Heart right ventricle (tissue), 16 donors: ENCODE measurements at regions not wholly inside any gene's neighbourhood (a gene's known extent, or its start where the extent isn't known, plus 50 kb on each side); places are given as distances from the start of the nearest gene placed in this dataset.

ENCODE experiments used
- ATAC-seq, 8 donors: fragments of 200-7000 bp; cut with Tn5 transposase; one replicate each; pipeline ENCODE4 v1.9.1; 2020; ENCODE audit warnings: mild to moderate bottlenecking in 8 of 8, moderate library complexity in 8 of 8, moderate number of reproducible peaks in 1 of 8
- DNase-seq, 2 donors: peaks; one replicate each; pipeline ENCODE4 v3.0.0-alpha.2; 2020
- H3K27ac ChIP-seq, 10 donors: fragments of 200-600 bp; sonication (generic) in 2 of 10; one replicate each; pipeline versions ENCODE4 v1.5.0 to v1.8.0; 2020 to 2022; ENCODE audit warnings: mild to moderate bottlenecking in 3 of 10
- H3K27me3 ChIP-seq, 7 donors: fragments of 200-600 bp; one replicate each; pipeline ENCODE4 v1.8.0; 2021 to 2022; ENCODE audit warnings: mild to moderate bottlenecking in 2 of 7
- H3K36me3 ChIP-seq, 9 donors: fragments of 200-600 bp; sonication (generic) in 1 of 9; one replicate each; pipeline versions ENCODE4 v1.5.0 to v1.8.0; 2020 to 2022; ENCODE audit warnings: mild to moderate bottlenecking in 2 of 9
- H3K4me1 ChIP-seq, 9 donors: fragments of 200-600 bp; sonication (generic) in 1 of 9; one replicate each; pipeline versions ENCODE4 v1.5.0 to v1.8.0; 2020 to 2022; ENCODE audit warnings: mild to moderate bottlenecking in 4 of 9
- H3K4me3 ChIP-seq, 10 donors: fragments of 200-600 bp; sonication (generic) in 2 of 10; one replicate each; pipeline versions ENCODE4 v1.5.0 to v1.8.0; 2020 to 2022; ENCODE audit warnings: mild to moderate bottlenecking in 7 of 10, moderate library complexity in 2 of 10
- H3K9me3 ChIP-seq, 11 donors: fragments of 200-600 bp in 10 of 11; sonication (generic) in 2 of 11; one replicate each; pipeline versions ENCODE4 v1.5.0 to v1.8.0; 2013 to 2022; ENCODE audit warnings: mild to moderate bottlenecking in 2 of 11, control low read depth in 1 of 11, moderate library complexity in 1 of 11
- WGBS, 2 donors: extraction: QIAGEN DNeasy Blood & Tissue Kit; methylation state at CpG; one replicate each; pipeline ENCODE4 v1.1.7; 2013; ENCODE audit warnings: inconsistent platforms in 1 of 2; 5-methylcytosine and 5-hydroxymethylcytosine counted together
- intact Hi-C, 10 donors: fragments of 100-400 bp; cut with DNase I; formaldehyde crosslinking; loops; one replicate each; pipeline versions ENCODE4 v1.11.1 to v1.14.2; 2022
- TF ChIP-seq, protein P1 (sequence below), 9 donors: fragments of 200-600 bp; sonication (generic) in 2 of 9; IDR thresholded peaks; one replicate each; pipeline versions ENCODE4 v1.5.0 to v1.8.0; 2021 to 2022; ENCODE audit warnings: antibody characterized with exemption in 9 of 9, mild to moderate bottlenecking in 5 of 9, moderate library complexity in 1 of 9
- donor health status: Arrhythmogenic right ventricular cardiomyopathy.
- donor health status: ischemic (EF 13 %, LVEDD 7.1; RV severe dilation, severe dysfunction).
- donor health status: healthy with polysubstance abuse.
- donor health status: DM: no; HTN: yes; CAD: no.
- donor health status: DM: no; HTN: no; CAD: no.
- donor health status: ischemic (EF 25% LVEDD 6.9; RV normal size, moderate dysfunction).
- donor health status: ischemic (EF 25% LVEDD 5.7; RV mildly dilated, moderate dysfunction).
- donor health status: healthy.
- donor health status: DM: yes; HTN: yes; CAD: no.
- donor health status: Ischemic cardiomyopathy.
- donor health status: ischemic (EF 35%, LVEDD 5.7; RV mildly dilated, moderate dysfunction).
- donor health status: nonischemic (EF 11% LVEDD 7.7; RV severe dilation, severe dysfunction).
- donor health status: DM: yes; HTN: yes; CAD: no.
- donor health status: PGD.
- donor health status: ischemic (EF 29% LVEDD 5.4; RV normal size, mild dysfunction).
- donor health status: nonischemic (EF 23%, LVEDD 6.1; RV moderate dilation, normal function).

DNA sequence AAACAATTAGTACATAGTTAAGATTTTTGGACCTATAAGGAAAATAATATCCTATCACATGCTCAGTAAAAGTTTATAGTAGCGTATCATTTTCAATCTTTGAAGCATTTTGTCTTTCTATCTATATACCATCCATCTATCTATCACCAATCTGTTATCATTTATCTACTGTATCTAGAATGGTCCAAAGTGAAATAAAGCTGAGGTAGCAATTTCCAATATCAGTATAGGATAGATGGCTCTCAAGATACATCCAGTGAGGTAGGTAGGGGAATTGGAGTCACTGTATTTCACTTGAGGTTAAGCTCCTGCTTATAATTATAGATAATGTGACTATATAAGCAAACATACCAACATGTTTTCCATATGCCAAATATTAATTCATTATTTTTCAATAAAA lies 889.1 kb upstream of the CTNND2 start:
- intact Hi-C loops, result no loop called here
- 95% methylated on average over 1 of the region's 1 CpG for WGBS, 2 donors
- ATAC-seq (no peak), DNase-seq (no peak)
- Histone ChIP-seq H3K27ac (no peak overlapping the region), H3K27me3 (no peaks in the 10 kb centered on the region), H3K4me3 (no peak overlapping the region), H3K9me3 (peaks cover 0 to 50% (median 3%) of the 10 kb centered on the region in 11 donors), H3K4me1 (no peaks in the 10 kb centered on the region), H3K36me3 (no peaks in the 10 kb centered on the region)
- TF ChIP-seq, protein P1, sequence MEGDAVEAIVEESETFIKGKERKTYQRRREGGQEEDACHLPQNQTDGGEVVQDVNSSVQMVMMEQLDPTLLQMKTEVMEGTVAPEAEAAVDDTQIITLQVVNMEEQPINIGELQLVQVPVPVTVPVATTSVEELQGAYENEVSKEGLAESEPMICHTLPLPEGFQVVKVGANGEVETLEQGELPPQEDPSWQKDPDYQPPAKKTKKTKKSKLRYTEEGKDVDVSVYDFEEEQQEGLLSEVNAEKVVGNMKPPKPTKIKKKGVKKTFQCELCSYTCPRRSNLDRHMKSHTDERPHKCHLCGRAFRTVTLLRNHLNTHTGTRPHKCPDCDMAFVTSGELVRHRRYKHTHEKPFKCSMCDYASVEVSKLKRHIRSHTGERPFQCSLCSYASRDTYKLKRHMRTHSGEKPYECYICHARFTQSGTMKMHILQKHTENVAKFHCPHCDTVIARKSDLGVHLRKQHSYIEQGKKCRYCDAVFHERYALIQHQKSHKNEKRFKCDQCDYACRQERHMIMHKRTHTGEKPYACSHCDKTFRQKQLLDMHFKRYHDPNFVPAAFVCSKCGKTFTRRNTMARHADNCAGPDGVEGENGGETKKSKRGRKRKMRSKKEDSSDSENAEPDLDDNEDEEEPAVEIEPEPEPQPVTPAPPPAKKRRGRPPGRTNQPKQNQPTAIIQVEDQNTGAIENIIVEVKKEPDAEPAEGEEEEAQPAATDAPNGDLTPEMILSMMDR (IDR thresholded peaks at IDR 0.05), result no peak

DNA sequence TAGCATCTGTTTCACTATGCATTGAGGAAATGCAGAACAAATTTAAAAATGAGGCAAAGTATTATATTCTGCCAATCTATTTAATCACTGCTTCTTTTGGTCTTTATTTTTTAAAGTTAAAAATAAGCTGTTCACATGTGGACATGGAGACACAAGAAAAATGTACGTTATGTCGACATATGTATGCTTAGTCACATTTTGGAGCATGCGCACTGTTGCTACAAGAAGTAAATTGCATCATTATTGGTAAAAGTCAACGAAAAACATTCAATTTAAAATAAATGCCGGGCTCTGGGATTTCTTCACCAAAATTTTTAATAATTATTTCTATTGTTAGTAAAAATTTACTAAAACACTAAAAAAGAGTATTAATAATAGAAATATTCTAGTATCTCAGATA lies 876.3 kb upstream of the CTNND2 start:
- peaks cover 0 to 19% (median 0%) of the 10 kb centered on the region in 11 donors for H3K9me3 ChIP-seq
- WGBS, 2 donors, result 74 to 80% methylated on average over 5 of the region's 5 CpGs
- no peaks in the 10 kb centered on the region for H3K4me1 ChIP-seq
- no peaks in the 10 kb centered on the region for H3K27me3 ChIP-seq
- TF ChIP-seq, protein P1 (IDR thresholded peaks at IDR 0.05), result no peak
- DNase-seq, result no peak
- no peak for ATAC-seq
- no peaks in the 10 kb centered on the region for H3K36me3 ChIP-seq
- intact Hi-C loops, result no loop called here
- H3K27ac ChIP-seq, result no peak overlapping the region
- H3K4me3 ChIP-seq, result no peak overlapping the region

DNA sequence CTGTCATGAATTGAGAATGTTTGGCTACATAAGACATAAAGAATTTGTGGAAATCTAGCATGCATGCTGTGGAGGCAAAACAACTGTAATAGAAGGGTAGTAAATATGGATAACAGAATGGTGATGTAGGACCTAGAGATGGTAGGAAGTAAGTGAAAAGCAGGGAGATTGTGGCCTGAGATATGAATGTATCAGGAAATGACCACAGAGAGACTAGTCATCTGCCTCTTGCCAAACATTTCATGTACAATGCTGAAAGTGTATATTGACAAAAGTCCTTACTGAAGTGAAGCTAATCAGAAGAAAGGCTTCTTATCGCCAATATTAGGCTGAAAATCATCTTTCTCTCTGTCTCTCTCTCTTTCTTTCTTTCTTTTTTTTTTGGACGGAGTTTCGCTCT lies 873.1 kb upstream of the CTNND2 start:
- 89 to 94% methylated on average over 3 of the region's 3 CpGs for WGBS, 2 donors
- no peak for DNase-seq

DNA sequence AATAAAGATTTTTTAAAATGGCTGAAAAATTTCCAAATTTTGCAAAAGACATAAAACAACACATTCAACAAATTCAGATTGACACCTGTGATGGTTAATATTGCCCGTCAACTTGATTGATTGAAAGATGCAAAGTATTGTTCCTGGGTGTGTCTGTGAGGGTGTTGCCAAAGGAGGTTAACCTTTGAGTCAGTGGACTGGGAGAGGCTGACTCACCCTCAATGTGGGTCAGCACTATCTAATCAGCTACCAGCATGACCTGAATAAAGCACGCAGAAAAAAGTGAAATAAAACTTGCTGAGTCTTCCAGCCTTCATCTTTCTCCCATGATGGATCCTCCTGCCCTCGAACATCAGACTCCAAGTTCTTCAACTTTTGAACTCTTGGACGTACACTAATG lies 868.0 kb upstream of the CTNND2 start:
- WGBS, 2 donors, result 68 to 76% methylated on average over 4 of the region's 4 CpGs
- Histone ChIP-seq H3K4me3 (no peak overlapping the region), H3K27me3 (no peaks in the 10 kb centered on the region), H3K9me3 (peaks cover 0 to 24% (median 0%) of the 10 kb centered on the region in 11 donors), H3K27ac (no peak overlapping the region), H3K4me1 (no peaks in the 10 kb centered on the region), H3K36me3 (no peaks in the 10 kb centered on the region)
- DNase-seq, result no peak
- intact Hi-C loops, result no loop called here
- ATAC-seq, result no peak
- TF ChIP-seq, protein P1 (IDR thresholded peaks at IDR 0.05), result no peak

More for the DNA sequence above, 873.1 kb upstream of the CTNND2 start:
- intact Hi-C loops, result no loop called here
- Histone ChIP-seq H3K4me1 (no peaks in the 10 kb centered on the region), H3K9me3 (peaks cover 0 to 9% (median 0%) of the 10 kb centered on the region in 11 donors), H3K27me3 (no peaks in the 10 kb centered on the region), H3K27ac (no peak overlapping the region), H3K36me3 (no peaks in the 10 kb centered on the region), H3K4me3 (no peak overlapping the region)
- TF ChIP-seq, protein P1 (IDR thresholded peaks at IDR 0.05), result no peak
- no peak for ATAC-seq
